IMR-90 (cell line): ENCODE measurements at regions not wholly inside any gene's neighbourhood (a gene's known extent, or its start where the extent isn't known, plus 50 kb on each side); places are given as distances from the start of the nearest gene placed in this dataset.

Experiments
- ATAC-seq: fragments of 200-7000 bp; cut with Tn5 transposase; 2 replicates; pipeline ENCODE4 v1.9.1; 2020; ENCODE audit warnings: low read depth, mild to moderate bottlenecking, moderate library complexity
- BruUV-seq: library from RNA; stranded (reverse); fragments of 400-500 nt; replicated peaks from 2 replicates; lab custom pipeline; 2021; lab: Mats Ljungman, UMichigan
- CTCF ChIA-PET: fragments of 300-600 bp; formaldehyde crosslinking; extraction: SDS; loops from one replicate; lab custom pipeline; 2021; ENCODE audit warnings: antibody characterized with exemption; lab: Yijun Ruan, JAX
- POLR2A ChIA-PET: fragments of 300-600 bp; sonication (Branson Sonifier 250); formaldehyde crosslinking; loops from one replicate; lab custom pipeline; 2022; ENCODE audit warnings: antibody characterized with exemption; ENCODE audit not compliant: unreplicated experiment; lab: Charles Lee
- DNase-seq: peaks from one replicate; pipeline ENCODE4 v3.0.0; 2013
- H2AFZ ChIP-seq: replicated peaks from 2 replicates; pipeline ENCODE3; 2013; ENCODE audit warnings: low read length, mild to moderate bottlenecking; ENCODE audit not compliant: poor library complexity
- H2AK5ac ChIP-seq: 2 replicates; pipeline ENCODE4 v1.6.1; 2013; ENCODE audit warnings: low read depth, low read length, inconsistent platforms
- H2AK9ac ChIP-seq: replicated peaks from 2 replicates; pipeline ENCODE3; 2013; ENCODE audit warnings: mild to moderate bottlenecking, low read depth, low read length, moderate library complexity; ENCODE audit not compliant: poor library complexity
- H2BK120ac ChIP-seq: 2 replicates; pipeline ENCODE4 v1.6.1; 2013; ENCODE audit warnings: low read depth, low read length, inconsistent platforms
- H2BK15ac ChIP-seq: 3 replicates; pipeline ENCODE4 v1.6.1; 2013; ENCODE audit warnings: low read depth, low read length, inconsistent platforms
- H2BK20ac ChIP-seq: 2 replicates; pipeline ENCODE4 v1.6.1; 2013; ENCODE audit warnings: low read depth, mild to moderate bottlenecking, inconsistent platforms, low read length, moderate library complexity
- H2BK5ac ChIP-seq: 2 replicates; pipeline ENCODE4 v1.6.1; 2013; ENCODE audit warnings: mild to moderate bottlenecking, low read depth, low read length, inconsistent platforms; ENCODE audit not compliant: poor library complexity, severe bottlenecking
- H3K14ac ChIP-seq: replicated peaks from 2 replicates; pipeline ENCODE4 v1.6.1; 2013; ENCODE audit warnings: low read depth, low read length, inconsistent platforms
- H3K18ac ChIP-seq: 2 replicates; pipeline ENCODE4 v1.6.1; 2013; ENCODE audit warnings: low read depth, low read length, control low read depth
- H3K23ac ChIP-seq: 2 replicates; pipeline ENCODE4 v1.6.1; 2013; ENCODE audit warnings: low read depth, low read length, inconsistent platforms
- H3K27ac ChIP-seq: 2 replicates; pipeline ENCODE4 v1.5.1; 2013; ENCODE audit warnings: mild to moderate bottlenecking, control low read depth, low read length; ENCODE audit not compliant: insufficient read depth
- H3K27me3 ChIP-seq: 2 replicates; pipeline ENCODE4 v1.6.1; 2013; ENCODE audit warnings: low read length; ENCODE audit not compliant: control insufficient read depth, insufficient read depth
- H3K36me3 ChIP-seq: 2 replicates; pipeline ENCODE4 v1.6.1; 2013; ENCODE audit warnings: low read length, mixed read lengths; ENCODE audit not compliant: control insufficient read depth, insufficient read depth
- H3K4ac ChIP-seq: 2 replicates; pipeline ENCODE4 v1.6.1; 2013; ENCODE audit warnings: low read depth, low read length, inconsistent platforms
- H3K4me1 ChIP-seq: 2 replicates; pipeline ENCODE4 v1.6.1; 2013; ENCODE audit warnings: low read length, mixed read lengths; ENCODE audit not compliant: control insufficient read depth, insufficient read depth
- H3K4me2 ChIP-seq: 2 replicates; pipeline ENCODE4 v1.6.1; 2013; ENCODE audit warnings: low read depth, mild to moderate bottlenecking, control low read depth, low read length, moderate library complexity
- H3K4me3 ChIP-seq: 2 replicates; pipeline ENCODE4 v1.5.1; 2013; ENCODE audit warnings: low read depth, mild to moderate bottlenecking, control low read depth, low read length, moderate library complexity; ENCODE audit not compliant: insufficient read depth
- H3K56ac ChIP-seq: 2 replicates; pipeline ENCODE4 v1.6.1; 2013; ENCODE audit warnings: low read length, inconsistent platforms; ENCODE audit not compliant: insufficient read depth; ENCODE audit errors: extremely low read depth
- H3K79me1 ChIP-seq, 2 experiments: 2 replicates each; pipeline ENCODE4 v1.6.1; 2013; ENCODE audit warnings: low read length in 2 of 2, inconsistent platforms in 1 of 2, low read depth in 1 of 2
- H3K9ac ChIP-seq: 2 replicates; pipeline ENCODE4 v1.6.1; 2013; ENCODE audit warnings: low read depth, low read length, control low read depth
- H3K9me1 ChIP-seq: 2 replicates; pipeline ENCODE4 v1.6.1; 2013; ENCODE audit warnings: low read length, inconsistent platforms; ENCODE audit not compliant: insufficient read depth
- H3K9me3 ChIP-seq: 2 replicates; pipeline ENCODE4 v1.6.1; 2013; ENCODE audit warnings: low read length; ENCODE audit not compliant: control insufficient read depth, insufficient read depth
- H4K20me1 ChIP-seq: 2 replicates; pipeline ENCODE4 v1.6.1; 2013; ENCODE audit warnings: low read length, inconsistent platforms; ENCODE audit not compliant: insufficient read depth
- H4K5ac ChIP-seq: 2 replicates; pipeline ENCODE4 v1.6.1; 2013; ENCODE audit warnings: mild to moderate bottlenecking, low read depth, low read length, control low read depth
- H4K8ac ChIP-seq, 2 experiments: 2 replicates each; pipeline ENCODE4 v1.6.1; 2013; ENCODE audit warnings: low read depth in 2 of 2, low read length in 2 of 2, control low read depth in 1 of 2, inconsistent platforms in 1 of 2
- H4K91ac ChIP-seq: 2 replicates; pipeline ENCODE4 v1.6.1; 2013; ENCODE audit warnings: low read depth, low read length, inconsistent platforms; ENCODE audit not compliant: insufficient read depth
- BHLHE40 ChIP-seq: fragments of 150-350 bp; IDR thresholded peaks from 2 replicates; pipeline ENCODE4 v1.6.1; 2016; ENCODE audit warnings: mild to moderate bottlenecking, low read depth, low read length
- CEBPB ChIP-seq: IDR thresholded peaks from 2 replicates; pipeline ENCODE4 v1.6.1; 2012; ENCODE audit warnings: low read depth, low read length, improper control_type of control experiment
- CTCF ChIP-seq: conservative IDR thresholded peaks from 2 replicates; pipeline ENCODE4 v1.5.1; 2012; ENCODE audit warnings: mild to moderate bottlenecking, low read depth, low read length, improper control_type of control experiment
- FOS ChIP-seq: fragments of 150-350 bp; IDR thresholded peaks from 2 replicates; pipeline ENCODE4 v1.6.1; 2016; ENCODE audit warnings: low read depth, low read length
- POLR2A ChIP-seq: IDR thresholded peaks from 2 replicates; pipeline ENCODE4 v1.6.1; 2012; ENCODE audit warnings: mild to moderate bottlenecking, low read depth, low read length
- RAD21 ChIP-seq: IDR thresholded peaks from 2 replicates; pipeline ENCODE4 v1.6.1; 2012; ENCODE audit warnings: low read length, improper control_type of control experiment
- RCOR1 ChIP-seq: IDR thresholded peaks from 2 replicates; pipeline ENCODE4 v1.6.1; 2012; ENCODE audit warnings: mild to moderate bottlenecking, low read length, improper control_type of control experiment; ENCODE audit not compliant: insufficient replicate concordance
- RFX5 ChIP-seq: IDR thresholded peaks from 2 replicates; pipeline ENCODE4 v1.8.0; 2012; ENCODE audit warnings: low read depth, mild to moderate bottlenecking, low read length, moderate library complexity
- SMC3 ChIP-seq: fragments of 150-350 bp; IDR thresholded peaks from 2 replicates; pipeline ENCODE4 v1.6.1; 2016; ENCODE audit warnings: low read depth, mild to moderate bottlenecking, antibody characterized with exemption, low read length, moderate library complexity
- WGBS, 2 experiments: methylation state at CpG; one replicate each; pipeline versions ENCODE4 v1.1.5 to v1.1.7; 2013; ENCODE audit warnings: missing lambda C conversion rate in 2 of 2; ENCODE audit not compliant: insufficient read length in 1 of 2; ENCODE audit errors: extremely low coverage in 2 of 2; 5-methylcytosine and 5-hydroxymethylcytosine counted together
- dilution Hi-C: fragments of 300-500 bp; cut with HindIII; formaldehyde crosslinking; loops from one replicate; pipeline ENCODE4 v1.14.3; 2018; ENCODE audit warnings: low sequenced_read_pairs; ENCODE audit not compliant: unreplicated experiment
- in situ Hi-C: fragments of 300-500 bp; cut with MboI; formaldehyde crosslinking; loops from 3 replicates; pipeline ENCODE4 v1.14.3; 2019; ENCODE audit warnings: low sequenced_read_pairs, inconsistent platforms, mixed read lengths
- intact Hi-C: fragments of 100-400 bp; cut with micrococcal nuclease; formaldehyde crosslinking; loops from 2 replicates; pipeline ENCODE4 v1.10.0; 2022

- H3K9ac ChIP-seq = no peak overlapping the region
Observed at GRCh38 chr17:14760212-14760611, 459.3 kb downstream of the HS3ST3B1 start.

More at GRCh38 chr17:14760212-14760611, 459.3 kb downstream of the HS3ST3B1 start:
- no peak overlapping the region for H3K4ac ChIP-seq
- H3K9me1 ChIP-seq = no peaks in the 10 kb centered on the region
- no peak overlapping the region for H2BK20ac ChIP-seq
- dilution Hi-C loops (no loop called here), in situ Hi-C loops (no loop called here), intact Hi-C loops (no loop called here)
- no peak overlapping the region for H2AFZ ChIP-seq
- no peak overlapping the region for H2BK15ac ChIP-seq
- H3K4me2 ChIP-seq = no peak overlapping the region
- no peaks in the 10 kb centered on the region for H4K20me1 ChIP-seq
- BruUV-seq = no TSS peak
- H2BK120ac ChIP-seq = no peak overlapping the region
- ATAC-seq (no peak), DNase-seq (no peak)
- no peak overlapping the region for H3K27ac ChIP-seq
- no peak overlapping the region for H3K4me3 ChIP-seq
- no peak overlapping the region for H4K5ac ChIP-seq
- no peaks in the 10 kb centered on the region for H3K79me1 ChIP-seq
- no peak overlapping the region for H2AK9ac ChIP-seq
- H3K18ac ChIP-seq = no peak overlapping the region
- H3K9me3 ChIP-seq = no peaks in the 10 kb centered on the region
- no peak overlapping the region for H3K23ac ChIP-seq
- H3K56ac ChIP-seq = no peak overlapping the region
- CTCF ChIA-PET = no interaction called here
- H3K36me3 ChIP-seq = no peaks in the 10 kb centered on the region
- TF ChIP-seq RFX5 = no peak
- TF ChIP-seq RAD21 = no peak
- no peak for TF ChIP-seq CEBPB
- no peak for TF ChIP-seq BHLHE40
- TF ChIP-seq SMC3 = no peak
- TF ChIP-seq RCOR1 = no peak
- TF ChIP-seq POLR2A = no peak
- no peak for TF ChIP-seq FOS
- no peak for TF ChIP-seq CTCF
- POLR2A ChIA-PET = no interaction called here
- H3K14ac ChIP-seq = no peak overlapping the region
- no peak overlapping the region for H2AK5ac ChIP-seq
- no peak overlapping the region for H4K8ac ChIP-seq
- no peak overlapping the region for H2BK5ac ChIP-seq
- no peak overlapping the region for H4K91ac ChIP-seq
- WGBS, 2 experiments = no CpG with 5 or more reads among the region's 4 CpGs
- 0 out of 2 replicates have a peak, but pooled peaks cover 2% of the 10 kb centered on the region for H3K27me3 ChIP-seq
- no peaks in the 10 kb centered on the region for H3K4me1 ChIP-seq
